IMR-90 (cell line): ENCODE measurements at regions not wholly inside any gene's neighbourhood (a gene's known extent, or its start where the extent isn't known, plus 50 kb on each side); places are given as distances from the start of the nearest gene placed in this dataset.

Source experiments
- ATAC-seq: fragments of 200-7000 bp; cut with Tn5 transposase; 2 replicates; pipeline ENCODE4 v1.9.1; 2020; ENCODE audit warnings: low read depth, mild to moderate bottlenecking, moderate library complexity
- BruUV-seq: library from RNA; stranded (reverse); fragments of 400-500 nt; replicated peaks from 2 replicates; lab custom pipeline; 2021; lab: Mats Ljungman, UMichigan
- CTCF ChIA-PET: fragments of 300-600 bp; formaldehyde crosslinking; extraction: SDS; loops from one replicate; lab custom pipeline; 2021; ENCODE audit warnings: antibody characterized with exemption; lab: Yijun Ruan, JAX
- POLR2A ChIA-PET: fragments of 300-600 bp; sonication (Branson Sonifier 250); formaldehyde crosslinking; loops from one replicate; lab custom pipeline; 2022; ENCODE audit warnings: antibody characterized with exemption; ENCODE audit not compliant: unreplicated experiment; lab: Charles Lee
- DNase-seq: peaks from one replicate; pipeline ENCODE4 v3.0.0; 2013
- H2AFZ ChIP-seq: replicated peaks from 2 replicates; pipeline ENCODE3; 2013; ENCODE audit warnings: low read length, mild to moderate bottlenecking; ENCODE audit not compliant: poor library complexity
- H2AK5ac ChIP-seq: 2 replicates; pipeline ENCODE4 v1.6.1; 2013; ENCODE audit warnings: low read depth, low read length, inconsistent platforms
- H2AK9ac ChIP-seq: replicated peaks from 2 replicates; pipeline ENCODE3; 2013; ENCODE audit warnings: mild to moderate bottlenecking, low read depth, low read length, moderate library complexity; ENCODE audit not compliant: poor library complexity
- H2BK120ac ChIP-seq: 2 replicates; pipeline ENCODE4 v1.6.1; 2013; ENCODE audit warnings: low read depth, low read length, inconsistent platforms
- H2BK15ac ChIP-seq: 3 replicates; pipeline ENCODE4 v1.6.1; 2013; ENCODE audit warnings: low read depth, low read length, inconsistent platforms
- H2BK20ac ChIP-seq: 2 replicates; pipeline ENCODE4 v1.6.1; 2013; ENCODE audit warnings: low read depth, mild to moderate bottlenecking, inconsistent platforms, low read length, moderate library complexity
- H2BK5ac ChIP-seq: 2 replicates; pipeline ENCODE4 v1.6.1; 2013; ENCODE audit warnings: mild to moderate bottlenecking, low read depth, low read length, inconsistent platforms; ENCODE audit not compliant: poor library complexity, severe bottlenecking
- H3K14ac ChIP-seq: replicated peaks from 2 replicates; pipeline ENCODE4 v1.6.1; 2013; ENCODE audit warnings: low read depth, low read length, inconsistent platforms
- H3K18ac ChIP-seq: 2 replicates; pipeline ENCODE4 v1.6.1; 2013; ENCODE audit warnings: low read depth, low read length, control low read depth
- H3K23ac ChIP-seq: 2 replicates; pipeline ENCODE4 v1.6.1; 2013; ENCODE audit warnings: low read depth, low read length, inconsistent platforms
- H3K27ac ChIP-seq: 2 replicates; pipeline ENCODE4 v1.5.1; 2013; ENCODE audit warnings: mild to moderate bottlenecking, control low read depth, low read length; ENCODE audit not compliant: insufficient read depth
- H3K27me3 ChIP-seq: 2 replicates; pipeline ENCODE4 v1.6.1; 2013; ENCODE audit warnings: low read length; ENCODE audit not compliant: control insufficient read depth, insufficient read depth
- H3K36me3 ChIP-seq: 2 replicates; pipeline ENCODE4 v1.6.1; 2013; ENCODE audit warnings: low read length, mixed read lengths; ENCODE audit not compliant: control insufficient read depth, insufficient read depth
- H3K4ac ChIP-seq: 2 replicates; pipeline ENCODE4 v1.6.1; 2013; ENCODE audit warnings: low read depth, low read length, inconsistent platforms
- H3K4me1 ChIP-seq: 2 replicates; pipeline ENCODE4 v1.6.1; 2013; ENCODE audit warnings: low read length, mixed read lengths; ENCODE audit not compliant: control insufficient read depth, insufficient read depth
- H3K4me2 ChIP-seq: 2 replicates; pipeline ENCODE4 v1.6.1; 2013; ENCODE audit warnings: low read depth, mild to moderate bottlenecking, control low read depth, low read length, moderate library complexity
- H3K4me3 ChIP-seq: 2 replicates; pipeline ENCODE4 v1.5.1; 2013; ENCODE audit warnings: low read depth, mild to moderate bottlenecking, control low read depth, low read length, moderate library complexity; ENCODE audit not compliant: insufficient read depth
- H3K56ac ChIP-seq: 2 replicates; pipeline ENCODE4 v1.6.1; 2013; ENCODE audit warnings: low read length, inconsistent platforms; ENCODE audit not compliant: insufficient read depth; ENCODE audit errors: extremely low read depth
- H3K79me1 ChIP-seq, 2 experiments: 2 replicates each; pipeline ENCODE4 v1.6.1; 2013; ENCODE audit warnings: low read length in 2 of 2, inconsistent platforms in 1 of 2, low read depth in 1 of 2
- H3K9ac ChIP-seq: 2 replicates; pipeline ENCODE4 v1.6.1; 2013; ENCODE audit warnings: low read depth, low read length, control low read depth
- H3K9me1 ChIP-seq: 2 replicates; pipeline ENCODE4 v1.6.1; 2013; ENCODE audit warnings: low read length, inconsistent platforms; ENCODE audit not compliant: insufficient read depth
- H3K9me3 ChIP-seq: 2 replicates; pipeline ENCODE4 v1.6.1; 2013; ENCODE audit warnings: low read length; ENCODE audit not compliant: control insufficient read depth, insufficient read depth
- H4K20me1 ChIP-seq: 2 replicates; pipeline ENCODE4 v1.6.1; 2013; ENCODE audit warnings: low read length, inconsistent platforms; ENCODE audit not compliant: insufficient read depth
- H4K5ac ChIP-seq: 2 replicates; pipeline ENCODE4 v1.6.1; 2013; ENCODE audit warnings: mild to moderate bottlenecking, low read depth, low read length, control low read depth
- H4K8ac ChIP-seq, 2 experiments: 2 replicates each; pipeline ENCODE4 v1.6.1; 2013; ENCODE audit warnings: low read depth in 2 of 2, low read length in 2 of 2, control low read depth in 1 of 2, inconsistent platforms in 1 of 2
- H4K91ac ChIP-seq: 2 replicates; pipeline ENCODE4 v1.6.1; 2013; ENCODE audit warnings: low read depth, low read length, inconsistent platforms; ENCODE audit not compliant: insufficient read depth
- FOS ChIP-seq: fragments of 150-350 bp; IDR thresholded peaks from 2 replicates; pipeline ENCODE4 v1.6.1; 2016; ENCODE audit warnings: low read depth, low read length
- WGBS, 2 experiments: methylation state at CpG; one replicate each; pipeline versions ENCODE4 v1.1.5 to v1.1.7; 2013; ENCODE audit warnings: missing lambda C conversion rate in 2 of 2; ENCODE audit not compliant: insufficient read length in 1 of 2; ENCODE audit errors: extremely low coverage in 2 of 2; 5-methylcytosine and 5-hydroxymethylcytosine counted together
- dilution Hi-C: fragments of 300-500 bp; cut with HindIII; formaldehyde crosslinking; loops from one replicate; pipeline ENCODE4 v1.14.3; 2018; ENCODE audit warnings: low sequenced_read_pairs; ENCODE audit not compliant: unreplicated experiment
- in situ Hi-C: fragments of 300-500 bp; cut with MboI; formaldehyde crosslinking; loops from 3 replicates; pipeline ENCODE4 v1.14.3; 2019; ENCODE audit warnings: low sequenced_read_pairs, inconsistent platforms, mixed read lengths
- intact Hi-C: fragments of 100-400 bp; cut with micrococcal nuclease; formaldehyde crosslinking; loops from 2 replicates; pipeline ENCODE4 v1.10.0; 2022

DNA sequence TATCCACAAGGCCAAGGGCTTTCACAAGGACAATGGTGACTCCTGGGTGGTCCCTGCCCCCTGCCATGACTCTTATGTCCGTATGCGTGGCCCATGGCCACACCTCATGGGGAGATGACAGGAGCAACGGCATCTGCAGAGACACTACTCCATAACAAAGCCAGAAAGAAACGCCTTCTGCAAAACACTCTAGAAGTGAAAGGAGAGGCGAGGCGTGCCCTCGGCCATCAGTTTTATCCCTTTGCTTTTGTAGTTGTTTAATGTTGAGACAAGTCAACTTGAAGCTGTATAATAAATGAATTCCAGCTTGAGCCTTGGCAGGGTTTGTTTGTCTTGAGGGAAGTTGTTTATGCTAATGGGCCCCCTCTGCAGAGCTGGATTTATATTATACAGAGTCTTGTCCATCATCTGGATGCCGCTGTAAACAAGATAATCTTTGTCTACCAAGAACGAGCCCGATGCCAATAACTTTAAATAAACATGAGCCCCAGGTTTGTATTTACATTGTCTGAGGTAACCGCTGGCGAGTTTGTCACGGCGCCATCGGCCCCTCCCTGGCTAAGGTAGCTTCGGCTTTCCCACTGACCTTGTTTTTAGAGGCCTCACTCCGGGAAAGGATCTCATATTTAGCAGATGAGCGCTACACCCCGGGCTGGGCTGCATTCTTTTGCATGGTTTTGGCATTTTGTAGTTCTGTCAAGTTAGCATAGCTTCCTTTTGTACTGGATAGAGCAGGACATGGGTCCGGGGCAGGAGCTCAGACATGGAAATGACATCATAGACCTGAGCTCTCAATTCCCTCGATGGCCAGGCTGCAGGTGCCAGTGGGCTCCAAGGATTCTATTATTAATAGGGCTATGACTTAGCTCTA lies 165.3 kb downstream of the ERCC6L2 start:
- no peak overlapping the region for H2AK5ac ChIP-seq
- H3K18ac ChIP-seq, result no peak overlapping the region; the same call in 1 of the 2 replicates
- no peak overlapping the region for H3K9ac ChIP-seq
- no peak overlapping the region for H3K14ac ChIP-seq
- H3K79me1 ChIP-seq, result no peaks in the 10 kb centered on the region
- no peak for TF ChIP-seq FOS
- dilution Hi-C loops, result no loop called here
- H2AK9ac ChIP-seq, result no peak overlapping the region
- H3K36me3 ChIP-seq, result no peaks in the 10 kb centered on the region
- H2BK120ac ChIP-seq, result no peak overlapping the region
- no peak overlapping the region; the same call in 1 of the 2 replicates for H4K91ac ChIP-seq
- H3K9me1 ChIP-seq, result peaks cover 5% of the 10 kb centered on the region; the same call in 1 of the 2 replicates
- H3K27ac ChIP-seq, result no peak overlapping the region
- H2BK15ac ChIP-seq, result no peak overlapping the region
- ChIA-PET CTCF (interaction anchor here (0.6 to 0.7 kb wide), 3 partner anchors 12 to 1534 kb away, joined by 3 to 5 read pairs (median 3); no protein-coding TSS in a partner anchor), POLR2A (interaction anchor here (0.6 kb wide), 1 partner anchor 204 kb away, joined by 3 read pairs; no protein-coding TSS in a partner anchor)
- H3K4ac ChIP-seq, result no peak overlapping the region; the same call in 1 of the 2 replicates
- H4K8ac ChIP-seq, result no peak overlapping the region
- H3K9me3 ChIP-seq, result peaks cover 10% of the 10 kb centered on the region
- H3K27me3 ChIP-seq, result peaks cover 27% of the 10 kb centered on the region
- H4K5ac ChIP-seq, result no peak overlapping the region; the same call in 1 of the 2 replicates
- DNase-seq (peak; percentile 24), ATAC-seq (peak; percentile 85)
- H3K4me1 ChIP-seq, result peaks cover 10% of the 10 kb centered on the region; the same call in 1 of the 2 replicates
- peak overlapping the region; percentile 73 for H3K4me2 ChIP-seq
- H4K20me1 ChIP-seq, result no peaks in the 10 kb centered on the region; the same call in 1 of the 2 replicates
- H2AFZ ChIP-seq, result no peak overlapping the region
- BruUV-seq, result no TSS peak
- no peak overlapping the region for H3K56ac ChIP-seq
- no peak overlapping the region; the same call in 1 of the 2 replicates for H2BK20ac ChIP-seq
- intact Hi-C loops, result no loop called here
- 2% methylated on average over 8 of the region's 21 CpGs; no CpG with 5 or more reads in 1 of the 2 experiments for WGBS, 2 experiments
- no peak overlapping the region for H2BK5ac ChIP-seq
- no peak overlapping the region for H3K23ac ChIP-seq
- in situ Hi-C loops, result no loop called here
- H3K4me3 ChIP-seq, result no peak overlapping the region
